Body of pancreas (tissue), 4 donors: ENCODE measurements at regions not wholly inside any gene's neighbourhood (a gene's known extent, or its start where the extent isn't known, plus 50 kb on each side); places are given as distances from the start of the nearest gene placed in this dataset.

Experiments
- ATAC-seq: fragments of 150-250 bp; one replicate; pipeline ENCODE4 v1.9.1; 2016
- DNase-seq, 4 donors: peaks; one replicate each; pipeline ENCODE4 v3.0.0-alpha.2; 2019
- H3K27ac ChIP-seq, 4 donors: fragments of 200-600 bp; sonication (generic); 1 replicate in 3 of 4; 2 replicates in 1 of 4; pipeline versions ENCODE4 v1.5.1 to v1.6.1; 2016 to 2019; ENCODE audit warnings: mild to moderate bottlenecking in 1 of 4, mixed read lengths in 1 of 4, moderate library complexity in 1 of 4
- H3K27me3 ChIP-seq, 2 donors: fragments of 200-600 bp; sonication (generic); one replicate each; pipeline ENCODE4 v1.6.0; 2016; ENCODE audit warnings: mild to moderate bottlenecking in 1 of 2
- H3K36me3 ChIP-seq, 2 donors: fragments of 200-600 bp; sonication (generic); replicated peaks in 1 of 2; 2 replicates each; pipeline ENCODE4 v1.5.1; 2016; ENCODE audit warnings: low read depth in 2 of 2; ENCODE audit not compliant: insufficient read depth in 1 of 2
- H3K4me1 ChIP-seq: fragments of 200-600 bp; sonication (generic); one replicate; pipeline ENCODE4 v1.6.0; 2016
- H3K4me3 ChIP-seq, 2 donors: fragments of 200-600 bp; sonication (generic); 1 replicate in 1 of 2; 2 replicates in 1 of 2; pipeline ENCODE4 v1.5.1; 2016 to 2019
- H3K9me3 ChIP-seq, 3 donors: fragments of 200-600 bp; sonication (generic); 1 replicate in 2 of 3; 2 replicates in 1 of 3; pipeline ENCODE4 v1.5.1; 2016
- CTCF ChIP-seq, 7 experiments: fragments of 450-650 bp in 4 of 7; fragments of 200-600 bp in 3 of 7; sonication (generic) in 3 of 7; IDR thresholded peaks; one replicate each; pipeline ENCODE4 v1.5.1; 2016 to 2019; ENCODE audit warnings: antibody characterized with exemption in 7 of 7
- POLR2A ChIP-seq, 3 donors: fragments of 450-650 bp; IDR thresholded peaks; one replicate each; pipeline ENCODE4 v1.6.1; 2016; ENCODE audit warnings: antibody characterized with exemption in 3 of 3, mild to moderate bottlenecking in 2 of 3
- WGBS, 2 donors: methylation state at CpG; one replicate each; pipeline ENCODE4 v1.1.5; 2017; 5-methylcytosine and 5-hydroxymethylcytosine counted together
- intact Hi-C: fragments of 100-400 bp; cut with DNase I; formaldehyde crosslinking; loops from one replicate; pipeline ENCODE4 v1.15.1; 2023

GRCh38 chr5:126235628-126236027, 187.6 kb upstream of the GRAMD2B start:
- no peak for TF ChIP-seq POLR2A (IDR thresholded peaks at IDR 0.05)
- no peak for TF ChIP-seq CTCF (IDR thresholded peaks at IDR 0.05)
- Histone ChIP-seq H3K9me3 (no peaks in the 10 kb centered on the region), H3K36me3 (no peaks in the 10 kb centered on the region), H3K27me3 (no peaks in the 10 kb centered on the region), H3K27ac (no peak overlapping the region), H3K4me1 (no peaks in the 10 kb centered on the region), H3K4me3 (no peak overlapping the region)
- ATAC-seq (no peak), DNase-seq (no peak)
- WGBS, 2 donors: 52 to 64% methylated on average over 7 of the region's 7 CpGs
- intact Hi-C loops: no loop called here

GRCh38 chr5:126236994-126237393, 186.2 kb upstream of the GRAMD2B start:
- no peaks in the 10 kb centered on the region for H3K4me1 ChIP-seq
- no peak for DNase-seq
- intact Hi-C loops: no loop called here
- 79 to 91% methylated on average over 2 of the region's 2 CpGs for WGBS, 2 donors
- no peak overlapping the region for H3K4me3 ChIP-seq
- H3K9me3 ChIP-seq: no peaks in the 10 kb centered on the region
- TF ChIP-seq CTCF (IDR thresholded peaks at IDR 0.05) (no peak), POLR2A (IDR thresholded peaks at IDR 0.05) (no peak)
- H3K36me3 ChIP-seq: no peaks in the 10 kb centered on the region
- no peak for ATAC-seq
- no peaks in the 10 kb centered on the region for H3K27me3 ChIP-seq
- H3K27ac ChIP-seq: no peak overlapping the region

- H3K9me3 ChIP-seq: no peaks in the 10 kb centered on the region
- intact Hi-C loops: no loop called here
- H3K27me3 ChIP-seq: no peaks in the 10 kb centered on the region
- H3K27ac ChIP-seq: no peak overlapping the region
- no peak overlapping the region for H3K4me3 ChIP-seq
- TF ChIP-seq POLR2A (IDR thresholded peaks at IDR 0.05): no peak
- no peak for TF ChIP-seq CTCF (IDR thresholded peaks at IDR 0.05)
- no peaks in the 10 kb centered on the region for H3K36me3 ChIP-seq
- no peaks in the 10 kb centered on the region for H3K4me1 ChIP-seq
- no peak for DNase-seq
- 52 to 57% methylated on average over 1 of the region's 1 CpG for WGBS, 2 donors
- no peak for ATAC-seq
Observed at GRCh38 chr5:126248611-126249010, 174.6 kb upstream of the GRAMD2B start.

GRCh38 chr5:126251024-126251423, 172.2 kb upstream of the GRAMD2B start:
- H3K27me3 ChIP-seq: no peaks in the 10 kb centered on the region
- H3K9me3 ChIP-seq: no peaks in the 10 kb centered on the region
- H3K27ac ChIP-seq: no peak overlapping the region
- H3K4me3 ChIP-seq: no peak overlapping the region
- ATAC-seq: no peak
- H3K4me1 ChIP-seq: no peaks in the 10 kb centered on the region
- 92 to 98% methylated on average over 3 of the region's 3 CpGs for WGBS, 2 donors
- H3K36me3 ChIP-seq: no peaks in the 10 kb centered on the region
- TF ChIP-seq POLR2A (IDR thresholded peaks at IDR 0.05) (no peak), CTCF (IDR thresholded peaks at IDR 0.05) (no peak)
- intact Hi-C loops: no loop called here
- DNase-seq: no peak

DNA sequence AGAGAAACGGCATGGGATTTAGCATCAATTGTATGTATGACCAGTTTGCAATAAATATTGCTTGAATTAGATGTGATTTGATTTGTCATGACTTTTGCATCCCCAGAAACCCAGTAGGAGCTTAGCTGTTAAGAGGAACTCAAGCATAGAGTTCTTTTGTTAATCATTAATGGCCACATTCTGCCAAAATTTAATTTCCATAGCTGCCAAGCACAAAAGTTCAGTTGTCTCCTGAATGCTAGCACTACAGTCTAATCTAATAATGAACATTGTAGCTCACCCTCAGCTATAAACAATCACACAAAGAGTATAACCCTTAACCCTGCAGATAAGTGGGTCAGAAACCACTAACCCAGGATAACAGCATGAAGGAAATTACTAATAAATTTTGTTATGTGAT, 169.8 kb upstream of the GRAMD2B start:
- H3K4me1 ChIP-seq: no peaks in the 10 kb centered on the region
- no peaks in the 10 kb centered on the region for H3K36me3 ChIP-seq
- TF ChIP-seq CTCF (IDR thresholded peaks at IDR 0.05): no peak
- no peak for TF ChIP-seq POLR2A (IDR thresholded peaks at IDR 0.05)
- no peaks in the 10 kb centered on the region for H3K27me3 ChIP-seq
- WGBS, 2 donors: 48 to 63% methylated on average over 1 of the region's 1 CpG
- intact Hi-C loops: no loop called here
- H3K27ac ChIP-seq: no peak overlapping the region
- no peak overlapping the region for H3K4me3 ChIP-seq
- ATAC-seq: no peak
- peaks cover 0 to under 1% (median 0%) of the 10 kb centered on the region in 3 donors for H3K9me3 ChIP-seq
- DNase-seq: no peak
